ENCODE measurements at regions not wholly inside any gene's neighbourhood (a gene's known extent, or its start where the extent isn't known, plus 50 kb on each side); places are given as distances from the start of the nearest gene placed in this dataset.

DNA sequence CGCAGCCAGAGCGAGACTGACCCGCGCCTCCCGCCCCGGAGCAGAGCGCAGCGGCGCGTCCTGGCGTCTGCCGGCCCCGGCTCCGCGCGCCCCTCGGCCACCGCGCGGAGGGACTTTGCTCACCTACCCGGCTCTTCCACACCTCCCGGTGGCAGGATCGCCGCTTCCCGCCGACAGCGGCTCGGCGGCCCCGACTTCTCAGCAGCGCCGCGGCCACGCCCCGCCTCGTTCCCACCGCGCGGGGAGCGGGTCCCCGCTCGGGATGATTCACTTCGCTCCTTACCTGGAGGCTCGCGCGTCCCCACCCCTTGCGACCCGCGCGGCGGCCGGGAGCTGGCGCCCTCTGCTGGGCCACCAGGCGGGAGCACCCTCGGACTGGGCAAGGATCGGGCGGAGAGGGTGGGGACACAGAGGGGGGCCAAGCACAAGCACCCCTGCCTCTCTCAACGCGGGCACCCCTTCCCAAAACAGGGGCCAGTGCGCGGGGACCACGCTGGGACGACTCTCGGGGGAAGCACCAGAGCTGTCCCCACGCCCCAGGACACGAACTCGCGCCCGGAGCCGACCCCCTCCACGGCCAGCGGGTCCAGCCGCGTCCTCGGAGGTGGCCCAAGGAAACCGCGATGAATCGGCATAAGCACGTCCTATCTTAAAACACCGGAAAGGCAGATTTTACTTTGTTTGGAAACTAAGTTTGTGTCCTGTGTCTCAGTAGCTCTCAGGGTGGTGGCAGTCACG is 101.0 kb upstream of the SVIL start (continued):
- TF ChIP-seq, protein P1, sequence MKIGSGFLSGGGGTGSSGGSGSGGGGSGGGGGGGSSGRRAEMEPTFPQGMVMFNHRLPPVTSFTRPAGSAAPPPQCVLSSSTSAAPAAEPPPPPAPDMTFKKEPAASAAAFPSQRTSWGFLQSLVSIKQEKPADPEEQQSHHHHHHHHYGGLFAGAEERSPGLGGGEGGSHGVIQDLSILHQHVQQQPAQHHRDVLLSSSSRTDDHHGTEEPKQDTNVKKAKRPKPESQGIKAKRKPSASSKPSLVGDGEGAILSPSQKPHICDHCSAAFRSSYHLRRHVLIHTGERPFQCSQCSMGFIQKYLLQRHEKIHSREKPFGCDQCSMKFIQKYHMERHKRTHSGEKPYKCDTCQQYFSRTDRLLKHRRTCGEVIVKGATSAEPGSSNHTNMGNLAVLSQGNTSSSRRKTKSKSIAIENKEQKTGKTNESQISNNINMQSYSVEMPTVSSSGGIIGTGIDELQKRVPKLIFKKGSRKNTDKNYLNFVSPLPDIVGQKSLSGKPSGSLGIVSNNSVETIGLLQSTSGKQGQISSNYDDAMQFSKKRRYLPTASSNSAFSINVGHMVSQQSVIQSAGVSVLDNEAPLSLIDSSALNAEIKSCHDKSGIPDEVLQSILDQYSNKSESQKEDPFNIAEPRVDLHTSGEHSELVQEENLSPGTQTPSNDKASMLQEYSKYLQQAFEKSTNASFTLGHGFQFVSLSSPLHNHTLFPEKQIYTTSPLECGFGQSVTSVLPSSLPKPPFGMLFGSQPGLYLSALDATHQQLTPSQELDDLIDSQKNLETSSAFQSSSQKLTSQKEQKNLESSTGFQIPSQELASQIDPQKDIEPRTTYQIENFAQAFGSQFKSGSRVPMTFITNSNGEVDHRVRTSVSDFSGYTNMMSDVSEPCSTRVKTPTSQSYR (CRISPR knock-in tag; IDR thresholded peaks at IDR 0.05; ENCODE audit: borderline replicate concordance): no peak
- TF ChIP-seq KLF12 (CRISPR knock-in tag; IDR thresholded peaks at IDR 0.05; ENCODE audit: borderline replicate concordance) (0 out of 2 replicates have a peak, but pooled peaks have one; percentile 57), IRX3 (CRISPR knock-in tag; IDR thresholded peaks at IDR 0.05; ENCODE audit: borderline replicate concordance, low read depth) (no peak), DDIT3 (CRISPR knock-in tag; IDR thresholded peaks at IDR 0.05) (no peak), ZNF543 (CRISPR knock-in tag; IDR thresholded peaks at IDR 0.05) (peak; percentile 52; the same call in 1 of the 2 replicates), POLR2A (IDR thresholded peaks at IDR 0.05; ENCODE audit: insufficient read depth in 1 of 2, low read depth in 2 of 2, low read length in 2 of 2) (peak in 1 of 2 experiments; percentile 44; a peak in 1 of 4 replicates), NR2F6 (IDR thresholded peaks at IDR 0.05) (no peak), NR2F6 (CRISPR knock-in tag; IDR thresholded peaks at IDR 0.05) (peak; percentile 15; the same call in 1 of the 2 replicates), TCF7L2 (IDR thresholded peaks at IDR 0.05; ENCODE audit: low read depth, low read length) (no peak), SOX6 (IDR thresholded peaks at IDR 0.05) (no peak), SOX6 (CRISPR knock-in tag; IDR thresholded peaks at IDR 0.05) (peak; percentile 16), ZNF460 (CRISPR knock-in tag; IDR thresholded peaks at IDR 0.05; ENCODE audit: borderline replicate concordance) (no peak), NFKB2 (CRISPR knock-in tag; IDR thresholded peaks at IDR 0.05; ENCODE audit: borderline replicate concordance) (peak; percentile 30; the same call in 1 of the 2 replicates), SMYD3 (CRISPR knock-in tag; IDR thresholded peaks at IDR 0.05) (peak; percentile 79; the same call in 1 of the 2 replicates), ZBTB26 (CRISPR knock-in tag; IDR thresholded peaks at IDR 0.05; ENCODE audit: borderline replicate concordance) (peak; percentile 52; the same call in 1 of the 2 replicates), HHEX (CRISPR knock-in tag; IDR thresholded peaks at IDR 0.05) (no peak), PTBP1 (IDR thresholded peaks at IDR 0.05; ENCODE audit: low read depth, low read length, poor library complexity, severe bottlenecking) (no peak)
- TF ChIP-seq, protein P2, sequence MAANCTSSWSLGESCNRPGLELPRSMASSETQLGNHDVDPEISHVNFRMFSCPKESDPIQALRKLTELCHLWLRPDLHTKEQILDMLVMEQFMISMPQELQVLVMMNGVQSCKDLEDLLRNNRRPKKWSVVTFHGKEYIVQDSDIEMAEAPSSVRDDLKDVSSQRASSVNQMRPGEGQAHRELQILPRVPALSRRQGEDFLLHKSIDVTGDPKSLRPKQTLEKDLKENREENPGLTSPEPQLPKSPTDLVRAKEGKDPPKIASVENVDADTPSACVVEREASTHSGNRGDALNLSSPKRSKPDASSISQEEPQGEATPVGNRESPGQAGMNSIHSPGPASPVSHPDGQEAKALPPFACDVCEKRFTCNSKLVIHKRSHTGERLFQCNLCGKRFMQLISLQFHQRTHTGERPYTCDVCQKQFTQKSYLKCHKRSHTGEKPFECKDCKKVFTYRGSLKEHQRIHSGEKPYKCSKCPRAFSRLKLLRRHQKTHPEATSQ (CRISPR knock-in tag; IDR thresholded peaks at IDR 0.05; ENCODE audit: borderline replicate concordance): peak; percentile 80; the same call in 1 of the 2 replicates
- TF ChIP-seq, protein P3, sequence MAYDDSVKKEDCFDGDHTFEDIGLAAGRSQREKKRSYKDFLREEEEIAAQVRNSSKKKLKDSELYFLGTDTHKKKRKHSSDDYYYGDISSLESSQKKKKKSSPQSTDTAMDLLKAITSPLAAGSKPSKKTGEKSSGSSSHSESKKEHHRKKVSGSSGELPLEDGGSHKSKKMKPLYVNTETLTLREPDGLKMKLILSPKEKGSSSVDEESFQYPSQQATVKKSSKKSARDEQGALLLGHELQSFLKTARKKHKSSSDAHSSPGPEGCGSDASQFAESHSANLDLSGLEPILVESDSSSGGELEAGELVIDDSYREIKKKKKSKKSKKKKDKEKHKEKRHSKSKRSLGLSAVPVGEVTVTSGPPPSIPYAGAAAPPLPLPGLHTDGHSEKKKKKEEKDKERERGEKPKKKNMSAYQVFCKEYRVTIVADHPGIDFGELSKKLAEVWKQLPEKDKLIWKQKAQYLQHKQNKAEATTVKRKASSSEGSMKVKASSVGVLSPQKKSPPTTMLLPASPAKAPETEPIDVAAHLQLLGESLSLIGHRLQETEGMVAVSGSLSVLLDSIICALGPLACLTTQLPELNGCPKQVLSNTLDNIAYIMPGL (CRISPR knock-in tag; IDR thresholded peaks at IDR 0.05; ENCODE audit: borderline replicate concordance in 1 of 2, low read depth in 1 of 2): peak; percentile 94 to 98
